SK-N-SH (cell line): ENCODE measurements at regions not wholly inside any gene's neighbourhood (a gene's known extent, or its start where the extent isn't known, plus 50 kb on each side); places are given as distances from the start of the nearest gene placed in this dataset.

ENCODE experiments used
- EZH2phosphoT487 ChIP-seq: fragments of 200-600 bp; sonication (generic); IDR thresholded peaks from 2 replicates; pipeline ENCODE4 v1.6.1; 2017; ENCODE audit warnings: low read depth, mixed run types, mild to moderate bottlenecking, antibody characterized with exemption, moderate library complexity, borderline replicate concordance
- JUND ChIP-seq: IDR thresholded peaks from 2 replicates; pipeline ENCODE4 v1.4.0; 2012
- NFIC ChIP-seq: IDR thresholded peaks from 2 replicates; pipeline ENCODE4 v1.4.0; 2012; ENCODE audit warnings: borderline replicate concordance
- RAD21 ChIP-seq: IDR thresholded peaks from 2 replicates; pipeline ENCODE4 v1.6.1; 2012; ENCODE audit warnings: mild to moderate bottlenecking, low read length
- RFX5 ChIP-seq: IDR thresholded peaks from 2 replicates; pipeline ENCODE4 v1.6.1; 2012; ENCODE audit warnings: mild to moderate bottlenecking, improper control_type of control experiment, low read length
- RXRA ChIP-seq: IDR thresholded peaks from 2 replicates; pipeline ENCODE4 v1.4.0; 2012; ENCODE audit warnings: low read depth, mild to moderate bottlenecking, borderline replicate concordance
- TF ChIP-seq, protein P1 (sequence below): fragments of 200-600 bp; sonication (generic); IDR thresholded peaks from 2 replicates; pipeline ENCODE4 v1.6.1; 2017; ENCODE audit warnings: antibody characterized with exemption, mild to moderate bottlenecking, moderate library complexity
- TF ChIP-seq, protein P2 (sequence below): IDR thresholded peaks from 2 replicates; pipeline ENCODE4 v1.6.1; 2012; ENCODE audit warnings: mild to moderate bottlenecking, low read depth, low read length, moderate library complexity

DNA sequence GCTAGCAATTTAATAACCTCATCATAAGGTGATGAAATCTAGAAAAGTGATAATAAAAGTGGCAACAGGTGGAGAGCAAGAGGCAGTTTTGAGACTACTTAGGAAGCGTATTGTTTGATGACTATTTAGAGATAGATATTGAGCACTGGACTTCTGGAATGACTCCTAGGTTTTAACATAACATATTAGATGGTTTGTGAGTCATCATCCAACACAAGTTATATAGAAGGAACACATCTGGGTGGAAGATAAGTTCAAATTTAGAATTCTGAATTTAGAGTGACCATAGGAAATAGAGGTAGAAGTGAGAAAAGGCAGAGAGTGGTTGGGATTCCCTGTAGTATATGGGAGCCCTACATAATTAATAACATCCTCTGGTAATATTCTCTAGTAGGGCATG lies 282.8 kb upstream of the ALCAM start:
- TF ChIP-seq, protein P1, sequence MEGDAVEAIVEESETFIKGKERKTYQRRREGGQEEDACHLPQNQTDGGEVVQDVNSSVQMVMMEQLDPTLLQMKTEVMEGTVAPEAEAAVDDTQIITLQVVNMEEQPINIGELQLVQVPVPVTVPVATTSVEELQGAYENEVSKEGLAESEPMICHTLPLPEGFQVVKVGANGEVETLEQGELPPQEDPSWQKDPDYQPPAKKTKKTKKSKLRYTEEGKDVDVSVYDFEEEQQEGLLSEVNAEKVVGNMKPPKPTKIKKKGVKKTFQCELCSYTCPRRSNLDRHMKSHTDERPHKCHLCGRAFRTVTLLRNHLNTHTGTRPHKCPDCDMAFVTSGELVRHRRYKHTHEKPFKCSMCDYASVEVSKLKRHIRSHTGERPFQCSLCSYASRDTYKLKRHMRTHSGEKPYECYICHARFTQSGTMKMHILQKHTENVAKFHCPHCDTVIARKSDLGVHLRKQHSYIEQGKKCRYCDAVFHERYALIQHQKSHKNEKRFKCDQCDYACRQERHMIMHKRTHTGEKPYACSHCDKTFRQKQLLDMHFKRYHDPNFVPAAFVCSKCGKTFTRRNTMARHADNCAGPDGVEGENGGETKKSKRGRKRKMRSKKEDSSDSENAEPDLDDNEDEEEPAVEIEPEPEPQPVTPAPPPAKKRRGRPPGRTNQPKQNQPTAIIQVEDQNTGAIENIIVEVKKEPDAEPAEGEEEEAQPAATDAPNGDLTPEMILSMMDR = no peak
- TF ChIP-seq RFX5 (no peak), EZH2phosphoT487 (no peak), RAD21 (no peak), NFIC (no peak), JUND (no peak), RXRA (no peak)
- TF ChIP-seq, protein P2, sequence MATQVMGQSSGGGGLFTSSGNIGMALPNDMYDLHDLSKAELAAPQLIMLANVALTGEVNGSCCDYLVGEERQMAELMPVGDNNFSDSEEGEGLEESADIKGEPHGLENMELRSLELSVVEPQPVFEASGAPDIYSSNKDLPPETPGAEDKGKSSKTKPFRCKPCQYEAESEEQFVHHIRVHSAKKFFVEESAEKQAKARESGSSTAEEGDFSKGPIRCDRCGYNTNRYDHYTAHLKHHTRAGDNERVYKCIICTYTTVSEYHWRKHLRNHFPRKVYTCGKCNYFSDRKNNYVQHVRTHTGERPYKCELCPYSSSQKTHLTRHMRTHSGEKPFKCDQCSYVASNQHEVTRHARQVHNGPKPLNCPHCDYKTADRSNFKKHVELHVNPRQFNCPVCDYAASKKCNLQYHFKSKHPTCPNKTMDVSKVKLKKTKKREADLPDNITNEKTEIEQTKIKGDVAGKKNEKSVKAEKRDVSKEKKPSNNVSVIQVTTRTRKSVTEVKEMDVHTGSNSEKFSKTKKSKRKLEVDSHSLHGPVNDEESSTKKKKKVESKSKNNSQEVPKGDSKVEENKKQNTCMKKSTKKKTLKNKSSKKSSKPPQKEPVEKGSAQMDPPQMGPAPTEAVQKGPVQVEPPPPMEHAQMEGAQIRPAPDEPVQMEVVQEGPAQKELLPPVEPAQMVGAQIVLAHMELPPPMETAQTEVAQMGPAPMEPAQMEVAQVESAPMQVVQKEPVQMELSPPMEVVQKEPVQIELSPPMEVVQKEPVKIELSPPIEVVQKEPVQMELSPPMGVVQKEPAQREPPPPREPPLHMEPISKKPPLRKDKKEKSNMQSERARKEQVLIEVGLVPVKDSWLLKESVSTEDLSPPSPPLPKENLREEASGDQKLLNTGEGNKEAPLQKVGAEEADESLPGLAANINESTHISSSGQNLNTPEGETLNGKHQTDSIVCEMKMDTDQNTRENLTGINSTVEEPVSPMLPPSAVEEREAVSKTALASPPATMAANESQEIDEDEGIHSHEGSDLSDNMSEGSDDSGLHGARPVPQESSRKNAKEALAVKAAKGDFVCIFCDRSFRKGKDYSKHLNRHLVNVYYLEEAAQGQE = no peak
